Right lobe of liver (tissue), 6 donors: ENCODE measurements at regions not wholly inside any gene's neighbourhood (a gene's known extent, or its start where the extent isn't known, plus 50 kb on each side); places are given as distances from the start of the nearest gene placed in this dataset.

Experiments
- ATAC-seq, 4 donors: fragments of 200-7000 bp; cut with Tn5 transposase; one replicate each; pipeline ENCODE4 v1.9.1; 2020; ENCODE audit warnings: mild to moderate bottlenecking in 4 of 4, moderate library complexity in 4 of 4
- DNase-seq, 3 donors: peaks; one replicate each; pipeline ENCODE4 v3.0.0-alpha.2; 2020
- H3K27ac ChIP-seq, 3 donors: fragments of 200-600 bp; one replicate each; pipeline ENCODE4 v1.8.0; 2022
- H3K27me3 ChIP-seq, 2 donors: fragments of 200-600 bp; one replicate each; pipeline ENCODE4 v1.8.0; 2022
- H3K36me3 ChIP-seq, 4 donors: fragments of 200-600 bp; sonication (generic) in 1 of 4; one replicate each; pipeline versions ENCODE4 v1.5.1 to v1.8.0; 2017 to 2022; ENCODE audit warnings: control low read depth in 1 of 4
- H3K4me1 ChIP-seq, 4 donors: fragments of 200-600 bp; sonication (generic) in 1 of 4; one replicate each; pipeline versions ENCODE4 v1.5.1 to v1.8.0; 2017 to 2022; ENCODE audit warnings: control low read depth in 1 of 4
- H3K4me3 ChIP-seq, 3 donors: fragments of 200-600 bp; one replicate each; pipeline ENCODE4 v1.8.0; 2022
- H3K9me3 ChIP-seq, 4 donors: fragments of 200-600 bp; sonication (generic) in 1 of 4; one replicate each; pipeline versions ENCODE4 v1.5.1 to v1.8.0; 2017 to 2022; ENCODE audit warnings: control low read depth in 1 of 4
- CTCF ChIP-seq, 4 donors: fragments of 200-600 bp in 3 of 4; fragments of 450-650 bp in 1 of 4; IDR thresholded peaks; one replicate each; pipeline versions ENCODE4 v1.5.1 to v1.8.0; 2016 to 2022; ENCODE audit warnings: antibody characterized with exemption in 4 of 4, mild to moderate bottlenecking in 2 of 4
- POLR2A ChIP-seq: fragments of 450-650 bp; IDR thresholded peaks from one replicate; pipeline ENCODE4 v1.6.1; 2017; ENCODE audit warnings: antibody characterized with exemption, mild to moderate bottlenecking
- WGBS: methylation state at CpG from one replicate; pipeline ENCODE4 v1.1.6; 2018; ENCODE audit warnings: low coverage, low lambda C conversion rate; ENCODE audit not compliant: insufficient coverage; ENCODE audit errors: missing lambda C conversion rate; 5-methylcytosine and 5-hydroxymethylcytosine counted together
- intact Hi-C, 2 donors: fragments of 100-400 bp; cut with DNase I; formaldehyde crosslinking; loops; one replicate each; pipeline versions ENCODE4 v1.11.2 to v1.14.1; 2022
- donor health status: DM: no; HTN: yes; CAD: no.
- donor health status: DM: no; HTN: no; CAD: no.
- donor health status: DM: no; HTN: no; CAD: no.
- donor health status: DM: no; HTN: yes; CAD: no.
- donor health status: DM: no; HTN: yes; CAD: no.

DNA sequence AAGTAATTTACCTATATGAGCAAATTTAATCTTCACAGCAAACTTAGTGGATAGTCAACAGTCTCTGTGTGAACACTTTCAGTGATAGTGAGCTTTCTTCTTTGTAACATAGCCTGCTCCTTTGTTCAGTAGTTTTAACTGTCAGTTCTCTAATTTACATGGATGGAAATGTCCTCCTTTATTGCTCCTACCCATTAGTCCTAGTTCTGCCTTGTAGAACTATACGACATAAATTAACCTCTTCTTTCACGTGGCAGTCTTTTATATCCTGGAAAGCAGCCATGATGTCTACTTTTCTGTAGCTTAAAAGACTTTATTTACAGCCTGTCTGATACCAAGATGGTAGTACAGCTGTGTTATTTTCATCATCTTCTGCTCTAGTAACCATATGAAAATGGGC, 143.6 kb downstream of the TANC2 start:
- ATAC-seq (no peak), DNase-seq (no peak)
- no peak overlapping the region for H3K4me3 ChIP-seq
- H3K27ac ChIP-seq, result no peak overlapping the region
- no peaks in the 10 kb centered on the region for H3K9me3 ChIP-seq
- TF ChIP-seq POLR2A, result no peak
- TF ChIP-seq CTCF (IDR thresholded peaks at IDR 0.05), result no peak
- intact Hi-C loops, result no loop called here
- H3K4me1 ChIP-seq, result no peaks in the 10 kb centered on the region
- 63% methylated on average over 2 of the region's 2 CpGs for WGBS
- H3K27me3 ChIP-seq, result no peaks in the 10 kb centered on the region
- H3K36me3 ChIP-seq, result no peaks in the 10 kb centered on the region

DNA sequence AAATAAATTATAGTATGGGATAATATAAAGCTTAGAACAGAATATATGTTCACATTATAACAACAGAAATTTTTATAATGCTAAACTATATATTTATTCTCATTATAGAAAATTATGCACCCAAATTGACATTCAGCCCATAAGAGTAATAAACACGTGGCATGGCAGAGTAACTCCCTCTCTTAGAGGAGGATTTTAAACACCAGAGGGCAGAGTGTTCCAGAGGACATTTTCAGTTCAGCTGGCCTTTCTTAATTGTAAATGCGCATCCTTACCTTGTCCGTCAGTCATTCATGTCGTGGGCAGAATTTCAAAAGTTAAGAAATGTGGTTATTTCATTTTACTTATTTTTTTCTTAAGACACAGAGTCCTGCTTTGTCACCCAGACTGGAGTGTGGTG, 147.1 kb downstream of the TANC2 start:
- H3K9me3 ChIP-seq, result no peaks in the 10 kb centered on the region
- no peak overlapping the region for H3K4me3 ChIP-seq
- intact Hi-C loops, result no loop called here
- H3K27ac ChIP-seq, result no peak overlapping the region
- H3K36me3 ChIP-seq, result no peaks in the 10 kb centered on the region
- ATAC-seq, result no peak
- TF ChIP-seq POLR2A (no peak), CTCF (IDR thresholded peaks at IDR 0.05) (peak in 3 of 4 donors; percentile 7 to 30 (median 12))
- H3K27me3 ChIP-seq, result no peaks in the 10 kb centered on the region
- DNase-seq, result no peak
- no peaks in the 10 kb centered on the region for H3K4me1 ChIP-seq
- 63% methylated on average over 4 of the region's 4 CpGs for WGBS

DNA sequence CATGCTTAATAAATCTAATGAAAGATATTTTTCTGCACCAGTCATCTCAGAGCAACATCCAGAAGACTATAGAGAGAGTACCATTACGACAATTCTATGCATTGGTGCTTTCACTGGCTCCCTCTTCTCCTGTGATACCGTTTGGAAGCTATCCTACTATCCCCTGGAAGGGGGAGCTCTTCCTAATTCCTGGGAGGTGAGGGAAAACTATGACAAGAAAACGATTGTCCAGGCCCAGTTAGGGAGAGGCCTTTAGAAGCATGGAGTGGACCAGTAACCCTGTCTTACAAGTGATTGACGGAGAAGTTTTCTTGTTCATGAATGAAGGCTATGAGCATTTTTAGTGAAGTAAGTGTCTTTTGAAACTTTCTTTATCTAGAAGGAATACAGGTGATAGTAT, 150.2 kb downstream of the TANC2 start:
- Histone ChIP-seq H3K27me3 (no peaks in the 10 kb centered on the region), H3K4me3 (no peak overlapping the region), H3K4me1 (no peaks in the 10 kb centered on the region), H3K36me3 (no peaks in the 10 kb centered on the region), H3K27ac (no peak overlapping the region), H3K9me3 (no peaks in the 10 kb centered on the region)
- ATAC-seq, result no peak
- no peak for DNase-seq
- intact Hi-C loops, result no loop called here
- 59% methylated on average over 4 of the region's 4 CpGs for WGBS
- TF ChIP-seq POLR2A (no peak), CTCF (IDR thresholded peaks at IDR 0.05) (peak in 1 of 4 donors; percentile 10)

- no peak overlapping the region for H3K27ac ChIP-seq
- TF ChIP-seq POLR2A (no peak), CTCF (IDR thresholded peaks at IDR 0.05) (no peak)
- ATAC-seq (no peak), DNase-seq (no peak)
- no peaks in the 10 kb centered on the region for H3K27me3 ChIP-seq
- no peaks in the 10 kb centered on the region for H3K9me3 ChIP-seq
- WGBS, result 89% methylated on average over 8 of the region's 8 CpGs
- H3K4me3 ChIP-seq, result no peak overlapping the region
- no peaks in the 10 kb centered on the region for H3K4me1 ChIP-seq
- H3K36me3 ChIP-seq, result no peaks in the 10 kb centered on the region
- intact Hi-C loops, result no loop called here
These were observed 151.2 kb downstream of the TANC2 start for GRCh38 chr17:63116967-63117830.
